C4-2B (cell line): ENCODE measurements at regions not wholly inside any gene's neighbourhood (a gene's known extent, or its start where the extent isn't known, plus 50 kb on each side); places are given as distances from the start of the nearest gene placed in this dataset.

ENCODE experiments used
- CTCF ChIP-seq: fragments of 450-650 bp; conservative IDR thresholded peaks from 2 replicates; pipeline ENCODE4 v1.5.1; 2017; ENCODE audit warnings: mild to moderate bottlenecking
- ZFX ChIP-seq: fragments of 450-650 bp; IDR thresholded peaks from 2 replicates; pipeline ENCODE4 v1.6.1; 2017

DNA sequence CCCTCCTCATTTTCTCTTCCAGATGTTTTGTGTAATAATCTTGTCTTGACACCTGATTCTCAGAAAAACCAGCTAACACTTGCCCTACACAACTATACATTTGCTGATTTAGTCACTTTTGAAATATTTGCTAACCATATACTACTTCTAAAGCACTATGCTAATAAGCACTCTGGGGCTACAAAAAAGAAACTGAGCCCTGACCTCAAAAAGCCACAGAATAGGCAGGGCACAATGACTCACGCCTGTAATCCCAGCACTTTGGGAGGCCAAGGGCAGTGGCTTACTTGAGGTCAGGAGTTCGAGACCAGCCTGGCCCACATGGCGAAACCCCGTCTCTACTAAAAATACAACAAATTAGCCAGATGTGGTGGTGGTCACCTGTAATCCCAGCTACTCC is 266.0 kb downstream of the RAD51AP2 start:
- no peak for TF ChIP-seq CTCF
- no peak for TF ChIP-seq ZFX
